Endothelial cell of umbilical vein (primary cell): ENCODE measurements at regions not wholly inside any gene's neighbourhood (a gene's known extent, or its start where the extent isn't known, plus 50 kb on each side); places are given as distances from the start of the nearest gene placed in this dataset.

Source experiments
- BruUV-seq: library from RNA; stranded (reverse); fragments of 400-500 nt; replicated peaks from 2 replicates; lab custom pipeline; 2021; lab: Mats Ljungman, UMichigan
- CTCF ChIA-PET: fragments of 300-600, 350-600 bp; sonication (Branson Sonifier 250); formaldehyde crosslinking; loops from one replicate; lab custom pipeline; 2021; ENCODE audit warnings: antibody characterized with exemption, inconsistent platforms; lab: Charles Lee
- POLR2A ChIA-PET: fragments of 300-600, 350-600 bp; sonication (Branson Sonifier 250); formaldehyde crosslinking; loops from one replicate; lab custom pipeline; 2021; ENCODE audit warnings: antibody characterized with exemption, inconsistent platforms; lab: Charles Lee
- DNase-seq: peaks from one replicate; pipeline ENCODE4 v3.0.0-alpha.2; 2011; ENCODE audit warnings: low read depth, low spot score
- FAIRE-seq: peaks from 2 replicates; lab custom pipeline; 2011; peaks lifted over from hg19 to GRCh38; lab: Jason Lieb, UNC
- H2AFZ ChIP-seq: 2 replicates; pipeline ENCODE4 v1.6.0; 2012; ENCODE audit warnings: low read depth, low read length, control low read depth, inconsistent platforms
- H3K27ac ChIP-seq: 2 replicates; pipeline ENCODE4 v1.5.1; 2011; ENCODE audit warnings: low read depth, mild to moderate bottlenecking, control low read depth, low read length, moderate library complexity; ENCODE audit not compliant: insufficient read depth
- H3K27me3 ChIP-seq, 2 experiments: 2 replicates each; pipeline versions ENCODE4 v1.6.0 to v1.6.1; 2011; ENCODE audit warnings: low read length in 2 of 2, mixed read lengths in 1 of 2; ENCODE audit not compliant: control insufficient read depth in 2 of 2, insufficient read depth in 2 of 2
- H3K36me3 ChIP-seq, 2 experiments: 2 replicates in 1 of 2; 3 replicates in 1 of 2; pipeline ENCODE4 v1.5.1; 2011; ENCODE audit warnings: low read length in 2 of 2, mild to moderate bottlenecking in 1 of 2, moderate library complexity in 1 of 2; ENCODE audit not compliant: control insufficient read depth in 2 of 2, insufficient read depth in 2 of 2; ENCODE audit errors: extremely low read depth in 1 of 2
- H3K4me1 ChIP-seq: 3 replicates; pipeline ENCODE4 v1.5.1; 2011; ENCODE audit warnings: mild to moderate bottlenecking, low read length; ENCODE audit not compliant: control insufficient read depth, insufficient read depth; ENCODE audit errors: extremely low read depth
- H3K4me2 ChIP-seq: 2 replicates; pipeline ENCODE4 v1.6.1; 2011; ENCODE audit warnings: low read length, control low read depth, mixed read lengths; ENCODE audit not compliant: insufficient read depth
- H3K4me3 ChIP-seq, 3 experiments: fragments of 200-600 bp in 1 of 3; sonication (generic), shearing (Covaris generic) in 1 of 3; replicated peaks in 1 of 3; 2 replicates each; pipeline ENCODE4 v1.5.1; 2011 to 2016; ENCODE audit warnings: control low read depth in 3 of 3, low read length in 3 of 3, mild to moderate bottlenecking in 2 of 3, inconsistent platforms in 1 of 3, low read depth in 1 of 3, moderate library complexity in 1 of 3; ENCODE audit not compliant: insufficient read depth in 1 of 3
- H3K79me2 ChIP-seq: 2 replicates; pipeline ENCODE4 v1.6.0; 2012; ENCODE audit warnings: low read length, inconsistent platforms; ENCODE audit not compliant: control insufficient read depth, insufficient read depth
- H3K9ac ChIP-seq: replicated peaks from 2 replicates; pipeline ENCODE3; 2011; ENCODE audit warnings: low read length, control low read depth; ENCODE audit not compliant: insufficient read depth; ENCODE audit errors: extremely low read depth
- H3K9me1 ChIP-seq: replicated peaks from 3 replicates; pipeline ENCODE4 v1.6.0; 2011; ENCODE audit warnings: mild to moderate bottlenecking, low read length; ENCODE audit not compliant: control insufficient read depth, insufficient read depth; ENCODE audit errors: extremely low read depth
- H3K9me3 ChIP-seq: replicated peaks from 2 replicates; pipeline ENCODE4 v1.5.1; 2012; ENCODE audit warnings: low read length, inconsistent platforms; ENCODE audit not compliant: control insufficient read depth, insufficient read depth
- H4K20me1 ChIP-seq: replicated peaks from 2 replicates; pipeline ENCODE3; 2011; ENCODE audit warnings: mild to moderate bottlenecking, low read length; ENCODE audit not compliant: control insufficient read depth, insufficient read depth; ENCODE audit errors: extremely low read depth
- EZH2 ChIP-seq: IDR thresholded peaks from 2 replicates; pipeline ENCODE4 v1.6.1; 2012; ENCODE audit warnings: borderline replicate concordance, low read depth, mild to moderate bottlenecking, moderate library complexity, low read length, inconsistent platforms; ENCODE audit not compliant: severe bottlenecking
- FOS ChIP-seq: IDR thresholded peaks from 2 replicates; pipeline ENCODE4 v1.6.1; 2011; ENCODE audit warnings: mild to moderate bottlenecking, low read length, moderate library complexity, borderline replicate concordance; ENCODE audit not compliant: insufficient read depth
- GATA2 ChIP-seq: IDR thresholded peaks from 2 replicates; pipeline ENCODE4 v1.7.0; 2011; ENCODE audit warnings: low read depth, mild to moderate bottlenecking, moderate library complexity, mixed read lengths, low read length; ENCODE audit not compliant: insufficient read length, insufficient read depth
- JUN ChIP-seq: IDR thresholded peaks from 2 replicates; pipeline ENCODE4 v1.6.1; 2011; ENCODE audit warnings: borderline replicate concordance, low read depth; ENCODE audit not compliant: insufficient read length, insufficient read depth
- MYC ChIP-seq: IDR thresholded peaks from one replicate; pipeline ENCODE4 v1.6.1; 2011; ENCODE audit warnings: mild to moderate bottlenecking, low read depth, low read length
- POLR2A ChIP-seq: IDR thresholded peaks from 2 replicates; pipeline ENCODE4 v1.6.1; 2012; ENCODE audit warnings: low read depth, mild to moderate bottlenecking, control low read depth, low read length
- POLR2AphosphoS5 ChIP-seq: IDR thresholded peaks from 2 replicates; pipeline ENCODE4 v1.6.1; 2012; ENCODE audit warnings: low read depth, mild to moderate bottlenecking, control low read depth, low read length, moderate library complexity; ENCODE audit not compliant: insufficient read depth
- dilution Hi-C: fragments of 300-500 bp; cut with MboI; formaldehyde crosslinking; loops from one replicate; pipeline ENCODE4 v1.15.0; 2019; ENCODE audit warnings: low sequenced_read_pairs; ENCODE audit not compliant: extremely low pct_ligation_motif_present
- intact Hi-C: fragments of 100-400 bp; cut with micrococcal nuclease; formaldehyde crosslinking; loops from one replicate; pipeline ENCODE4 v1.10.0; 2022
- TF ChIP-seq, protein P1 (sequence below), 2 donors: IDR thresholded peaks; 1 replicate in 1 of 2; 2 replicates in 1 of 2; pipeline ENCODE4 v1.5.1; 2011; ENCODE audit warnings: low read length in 2 of 2, mild to moderate bottlenecking in 2 of 2, moderate library complexity in 2 of 2, control low read depth in 1 of 2, inconsistent platforms in 1 of 2, low read depth in 1 of 2; ENCODE audit not compliant: insufficient read depth in 1 of 2; ENCODE audit errors: extremely low read depth in 1 of 2
- TF ChIP-seq, protein P2 (sequence below): IDR thresholded peaks from 2 replicates; pipeline ENCODE4 v1.6.1; 2011; ENCODE audit not compliant: insufficient read depth, insufficient read length

DNA sequence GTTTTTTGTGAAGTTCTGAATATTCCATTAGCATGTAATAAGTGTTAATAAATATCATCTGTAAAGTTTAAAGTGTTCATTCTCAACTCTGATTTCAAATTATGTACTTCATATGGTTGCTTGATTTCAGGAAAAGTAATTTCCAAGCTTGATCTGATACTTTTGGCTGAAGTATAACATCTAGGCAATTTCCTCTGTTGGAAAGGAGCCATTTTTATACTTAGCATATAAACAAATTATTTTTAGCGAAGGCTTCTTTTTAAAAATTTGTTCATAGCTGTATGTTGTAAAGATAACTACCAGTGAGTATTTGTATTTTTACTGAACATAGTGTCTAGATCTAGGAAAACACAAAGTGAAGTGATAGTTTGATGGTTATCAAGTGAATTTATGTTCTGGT is 153.4 kb upstream of the TMTC2 start:
- Histone ChIP-seq H3K4me2 (no peak overlapping the region), H3K27me3 (no peaks in the 10 kb centered on the region), H3K9me1 (no peaks in the 10 kb centered on the region), H3K9me3 (no peaks in the 10 kb centered on the region), H3K79me2 (no peaks in the 10 kb centered on the region), H3K9ac (no peak overlapping the region), H3K4me1 (no peaks in the 10 kb centered on the region), H4K20me1 (no peaks in the 10 kb centered on the region), H3K36me3 (no peaks in the 10 kb centered on the region), H3K4me3 (no peak overlapping the region), H3K27ac (no peak overlapping the region), H2AFZ (no peak overlapping the region)
- no TSS peak for BruUV-seq
- DNase-seq (no peak), FAIRE-seq (no peak)
- intact Hi-C loops (no loop called here), dilution Hi-C loops (no loop called here)
- CTCF ChIA-PET, result no interaction called here
- POLR2A ChIA-PET, result no interaction called here
- TF ChIP-seq EZH2 (no peak), FOS (no peak), MYC (no peak), POLR2A (no peak), GATA2 (no peak), JUN (no peak), POLR2AphosphoS5 (no peak)
- TF ChIP-seq, protein P1, sequence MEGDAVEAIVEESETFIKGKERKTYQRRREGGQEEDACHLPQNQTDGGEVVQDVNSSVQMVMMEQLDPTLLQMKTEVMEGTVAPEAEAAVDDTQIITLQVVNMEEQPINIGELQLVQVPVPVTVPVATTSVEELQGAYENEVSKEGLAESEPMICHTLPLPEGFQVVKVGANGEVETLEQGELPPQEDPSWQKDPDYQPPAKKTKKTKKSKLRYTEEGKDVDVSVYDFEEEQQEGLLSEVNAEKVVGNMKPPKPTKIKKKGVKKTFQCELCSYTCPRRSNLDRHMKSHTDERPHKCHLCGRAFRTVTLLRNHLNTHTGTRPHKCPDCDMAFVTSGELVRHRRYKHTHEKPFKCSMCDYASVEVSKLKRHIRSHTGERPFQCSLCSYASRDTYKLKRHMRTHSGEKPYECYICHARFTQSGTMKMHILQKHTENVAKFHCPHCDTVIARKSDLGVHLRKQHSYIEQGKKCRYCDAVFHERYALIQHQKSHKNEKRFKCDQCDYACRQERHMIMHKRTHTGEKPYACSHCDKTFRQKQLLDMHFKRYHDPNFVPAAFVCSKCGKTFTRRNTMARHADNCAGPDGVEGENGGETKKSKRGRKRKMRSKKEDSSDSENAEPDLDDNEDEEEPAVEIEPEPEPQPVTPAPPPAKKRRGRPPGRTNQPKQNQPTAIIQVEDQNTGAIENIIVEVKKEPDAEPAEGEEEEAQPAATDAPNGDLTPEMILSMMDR (IDR thresholded peaks at IDR 0.05; ENCODE audit: extremely low read depth in 1 of 2, insufficient read depth in 1 of 2, low read depth in 1 of 2, low read length in 2 of 2), result no peak
- TF ChIP-seq, protein P2, sequence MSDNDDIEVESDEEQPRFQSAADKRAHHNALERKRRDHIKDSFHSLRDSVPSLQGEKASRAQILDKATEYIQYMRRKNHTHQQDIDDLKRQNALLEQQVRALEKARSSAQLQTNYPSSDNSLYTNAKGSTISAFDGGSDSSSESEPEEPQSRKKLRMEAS, result no peak
